Lower leg skin (tissue), 4 donors: ENCODE measurements at regions not wholly inside any gene's neighbourhood (a gene's known extent, or its start where the extent isn't known, plus 50 kb on each side); places are given as distances from the start of the nearest gene placed in this dataset.

Experiments used
- DNase-seq, 2 donors: peaks; one replicate each; pipeline ENCODE4 v3.0.0-alpha.2; 2019; ENCODE audit warnings: low spot score in 2 of 2
- H3K4me3 ChIP-seq: fragments of 200-600 bp; sonication (generic); 2 replicates; pipeline ENCODE4 v1.5.1; 2017; ENCODE audit warnings: mild to moderate bottlenecking, low read depth; ENCODE audit not compliant: poor library complexity, severe bottlenecking
- POLR2A ChIP-seq, 2 donors: fragments of 450-650 bp; IDR thresholded peaks; one replicate each; pipeline ENCODE4 v1.6.1; 2016 to 2017; ENCODE audit warnings: antibody characterized with exemption in 2 of 2, mild to moderate bottlenecking in 1 of 2, moderate library complexity in 1 of 2
- WGBS, 2 donors: methylation state at CpG; one replicate each; pipeline ENCODE4 v1.1.5; 2018; 5-methylcytosine and 5-hydroxymethylcytosine counted together
- intact Hi-C: fragments of 100-400 bp; cut with DNase I; formaldehyde crosslinking; loops from one replicate; pipeline ENCODE4 v1.15.0; 2023; ENCODE audit warnings: low total_unique reads
- TF ChIP-seq, protein P1 (sequence below), 3 donors: fragments of 450-650 bp; IDR thresholded peaks; one replicate each; pipeline ENCODE4 v1.5.1; 2016; ENCODE audit warnings: antibody characterized with exemption in 3 of 3, mild to moderate bottlenecking in 3 of 3, moderate library complexity in 2 of 3

GRCh38 chr5:91707521-91707841 is 324.4 kb upstream of the ARRDC3 start:
- TF ChIP-seq POLR2A (IDR thresholded peaks at IDR 0.05), result no peak
- TF ChIP-seq, protein P1, sequence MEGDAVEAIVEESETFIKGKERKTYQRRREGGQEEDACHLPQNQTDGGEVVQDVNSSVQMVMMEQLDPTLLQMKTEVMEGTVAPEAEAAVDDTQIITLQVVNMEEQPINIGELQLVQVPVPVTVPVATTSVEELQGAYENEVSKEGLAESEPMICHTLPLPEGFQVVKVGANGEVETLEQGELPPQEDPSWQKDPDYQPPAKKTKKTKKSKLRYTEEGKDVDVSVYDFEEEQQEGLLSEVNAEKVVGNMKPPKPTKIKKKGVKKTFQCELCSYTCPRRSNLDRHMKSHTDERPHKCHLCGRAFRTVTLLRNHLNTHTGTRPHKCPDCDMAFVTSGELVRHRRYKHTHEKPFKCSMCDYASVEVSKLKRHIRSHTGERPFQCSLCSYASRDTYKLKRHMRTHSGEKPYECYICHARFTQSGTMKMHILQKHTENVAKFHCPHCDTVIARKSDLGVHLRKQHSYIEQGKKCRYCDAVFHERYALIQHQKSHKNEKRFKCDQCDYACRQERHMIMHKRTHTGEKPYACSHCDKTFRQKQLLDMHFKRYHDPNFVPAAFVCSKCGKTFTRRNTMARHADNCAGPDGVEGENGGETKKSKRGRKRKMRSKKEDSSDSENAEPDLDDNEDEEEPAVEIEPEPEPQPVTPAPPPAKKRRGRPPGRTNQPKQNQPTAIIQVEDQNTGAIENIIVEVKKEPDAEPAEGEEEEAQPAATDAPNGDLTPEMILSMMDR (IDR thresholded peaks at IDR 0.05), result no peak
- intact Hi-C loops, result no loop called here
- 59 to 70% methylated on average over 1 of the region's 1 CpG for WGBS, 2 donors

GRCh38 chr5:91706785-91707520 is 323.8 kb upstream of the ARRDC3 start:
- no peak for DNase-seq
- 27 to 31% methylated on average over 1 of the region's 1 CpG for WGBS, 2 donors
- H3K4me3 ChIP-seq, result no peak overlapping the region
- intact Hi-C loops, result no loop called here
- TF ChIP-seq, protein P1 (IDR thresholded peaks at IDR 0.05), result no peak
- TF ChIP-seq POLR2A (IDR thresholded peaks at IDR 0.05), result no peak

More at GRCh38 chr5:91707521-91707841, 324.4 kb upstream of the ARRDC3 start:
- H3K4me3 ChIP-seq, result no peak overlapping the region
- no peak for DNase-seq

GRCh38 chr5:91703128-91703527 is 320.0 kb upstream of the ARRDC3 start:
- no peak overlapping the region for H3K4me3 ChIP-seq
- no peak for TF ChIP-seq POLR2A (IDR thresholded peaks at IDR 0.05)
- TF ChIP-seq, protein P1 (IDR thresholded peaks at IDR 0.05), result no peak
- DNase-seq, result no peak
- WGBS, 2 donors, result 65 to 87% methylated on average over 2 of the region's 2 CpGs
- intact Hi-C loops, result no loop called here

- DNase-seq, result no peak
- intact Hi-C loops, result no loop called here
- TF ChIP-seq, protein P1 (IDR thresholded peaks at IDR 0.05), result no peak
- no peak for TF ChIP-seq POLR2A (IDR thresholded peaks at IDR 0.05)
- WGBS, 2 donors, result 78 to 88% methylated on average over 3 of the region's 3 CpGs
- no peak overlapping the region for H3K4me3 ChIP-seq
These were observed 316.3 kb upstream of the ARRDC3 start for GRCh38 chr5:91699429-91699828.

GRCh38 chr5:91691592-91691991 is 308.5 kb upstream of the ARRDC3 start:
- TF ChIP-seq POLR2A (IDR thresholded peaks at IDR 0.05), result no peak
- WGBS, 2 donors, result 92 to 100% methylated on average over 2 of the region's 2 CpGs

GRCh38 chr5:91690921-91691320 is 307.8 kb upstream of the ARRDC3 start:
- intact Hi-C loops, result no loop called here
- no peak overlapping the region for H3K4me3 ChIP-seq
- no peak for DNase-seq
- no peak for TF ChIP-seq POLR2A (IDR thresholded peaks at IDR 0.05)
- TF ChIP-seq, protein P1 (IDR thresholded peaks at IDR 0.05), result no peak
- 50 to 63% methylated on average over 3 of the region's 3 CpGs for WGBS, 2 donors

More at GRCh38 chr5:91691592-91691991, 308.5 kb upstream of the ARRDC3 start:
- H3K4me3 ChIP-seq, result no peak overlapping the region
- intact Hi-C loops, result no loop called here
- DNase-seq, result no peak
